SK-MEL-5 (cell line): ENCODE measurements at regions not wholly inside any gene's neighbourhood (a gene's known extent, or its start where the extent isn't known, plus 50 kb on each side); places are given as distances from the start of the nearest gene placed in this dataset.
A peak's percentile ranks its signal among the peaks of the same experiment; 100 is the strongest.

Experiments
- DNase-seq: peaks from one replicate; pipeline ENCODE4 v3.0.0-alpha.2; 2016; ENCODE audit warnings: low read depth, low spot score
- in situ Hi-C: cut with HindIII; loops from 2 replicates; pipeline ENCODE4 v1.10.0; 2016; ENCODE audit warnings: low sequenced_read_pairs, high pct_unique_total_duplicates, low pct_unique_long_range_greater_than_20kb

DNA sequence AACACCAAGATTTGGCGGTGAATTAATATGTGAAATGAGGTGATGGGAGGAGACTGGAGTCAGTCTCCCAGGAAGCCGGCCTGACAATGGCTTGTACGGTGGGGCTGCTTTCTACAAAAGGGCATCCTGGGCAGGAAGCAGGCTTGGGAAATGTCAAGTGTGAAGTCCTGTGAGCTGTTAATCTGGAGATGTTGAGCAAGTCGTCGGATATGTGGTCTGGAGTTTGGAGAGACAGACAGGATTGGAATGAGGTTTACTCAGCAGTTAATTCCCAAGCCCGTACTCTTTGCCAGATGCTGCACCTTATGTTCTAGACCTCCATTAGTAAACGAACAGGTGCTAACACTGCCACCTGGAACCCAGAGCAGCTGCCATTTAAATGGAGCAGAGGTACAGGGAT lies 107.7 kb upstream of the FOXC1 start:
- in situ Hi-C loops = no loop called here
- no peak for DNase-seq

DNA sequence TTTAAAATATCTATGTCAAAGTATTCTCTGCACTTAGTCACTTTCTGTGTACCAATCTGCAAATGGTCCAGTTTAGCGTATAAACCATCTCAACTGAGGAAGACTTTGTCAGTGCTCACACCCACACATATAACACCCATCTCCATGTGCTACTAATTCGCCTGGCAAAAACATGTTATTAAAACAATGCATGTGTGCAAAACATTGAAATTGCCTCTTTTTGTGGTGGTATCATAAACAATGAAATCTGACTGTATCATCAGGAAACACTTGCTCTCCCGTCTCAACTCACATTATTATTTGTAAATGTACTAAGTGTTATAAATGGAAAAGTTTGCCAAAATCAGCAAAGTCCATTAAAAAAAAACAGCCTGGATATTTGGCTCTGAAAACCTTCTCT lies 105.9 kb upstream of the FOXC1 start:
- no peak for DNase-seq
- in situ Hi-C loops = no loop called here

- in situ Hi-C loops = no loop called here
- DNase-seq = no peak
These were observed 105.2 kb upstream of the FOXC1 start for GRCh38 chr6:1504465-1504864.

DNA sequence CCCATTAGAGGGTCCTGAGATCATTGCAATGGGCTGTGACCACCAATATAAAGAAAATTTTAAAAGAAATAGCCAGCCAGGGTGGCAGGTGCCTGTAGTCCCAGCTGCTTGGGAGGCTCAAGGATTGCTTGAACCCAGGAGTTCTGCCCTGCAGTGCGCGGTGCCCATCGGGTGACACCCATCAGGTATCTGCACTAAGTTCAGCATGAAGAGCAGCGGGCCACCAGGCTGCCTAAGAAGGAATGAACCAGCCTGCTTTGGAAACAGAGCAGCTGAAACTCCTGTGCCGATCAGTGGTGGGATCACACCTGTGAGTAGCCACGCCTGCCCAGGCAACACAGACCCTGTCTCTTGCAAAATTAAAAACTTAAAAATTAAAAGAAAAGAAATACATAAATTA lies 102.5 kb upstream of the FOXC1 start:
- DNase-seq = no peak
- in situ Hi-C loops = no loop called here

- in situ Hi-C loops = no loop called here
- DNase-seq = no peak
These were observed 100.5 kb upstream of the FOXC1 start for GRCh38 chr6:1509241-1509640.

- in situ Hi-C loops = no loop called here
- DNase-seq = no peak
These were observed 99.5 kb upstream of the FOXC1 start for GRCh38 chr6:1510239-1510638.

- in situ Hi-C loops = no loop called here
- no peak for DNase-seq
These were observed 96.4 kb upstream of the FOXC1 start for GRCh38 chr6:1513215-1513780.

- no peak for DNase-seq
- in situ Hi-C loops = no loop called here
These were observed 95.6 kb upstream of the FOXC1 start for GRCh38 chr6:1514078-1514477.

GRCh38 chr6:1515280-1515679 lies 94.4 kb upstream of the FOXC1 start:
- no peak for DNase-seq

DNA sequence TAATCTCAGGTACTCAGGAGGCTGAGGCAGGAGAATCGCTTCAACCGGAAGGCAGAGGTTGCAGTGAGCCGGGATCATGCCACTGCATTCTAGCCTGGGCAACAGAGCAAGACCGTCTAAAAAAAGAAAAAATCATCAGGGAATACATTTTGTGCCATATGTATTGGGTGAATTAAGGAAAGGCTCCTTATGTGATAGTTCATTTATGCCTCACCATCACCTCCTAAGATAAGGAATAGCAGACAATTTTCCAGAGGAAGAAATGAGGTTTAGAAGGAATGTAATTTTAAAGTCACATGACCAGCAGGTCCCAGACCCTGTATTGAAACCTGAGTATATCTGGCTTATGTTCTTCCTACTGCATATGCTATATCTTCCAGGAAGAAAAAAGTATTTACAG lies 93.9 kb upstream of the FOXC1 start:
- no peak for DNase-seq
- in situ Hi-C loops = no loop called here

More at GRCh38 chr6:1515280-1515679, 94.4 kb upstream of the FOXC1 start:
- in situ Hi-C loops = no loop called here

DNA sequence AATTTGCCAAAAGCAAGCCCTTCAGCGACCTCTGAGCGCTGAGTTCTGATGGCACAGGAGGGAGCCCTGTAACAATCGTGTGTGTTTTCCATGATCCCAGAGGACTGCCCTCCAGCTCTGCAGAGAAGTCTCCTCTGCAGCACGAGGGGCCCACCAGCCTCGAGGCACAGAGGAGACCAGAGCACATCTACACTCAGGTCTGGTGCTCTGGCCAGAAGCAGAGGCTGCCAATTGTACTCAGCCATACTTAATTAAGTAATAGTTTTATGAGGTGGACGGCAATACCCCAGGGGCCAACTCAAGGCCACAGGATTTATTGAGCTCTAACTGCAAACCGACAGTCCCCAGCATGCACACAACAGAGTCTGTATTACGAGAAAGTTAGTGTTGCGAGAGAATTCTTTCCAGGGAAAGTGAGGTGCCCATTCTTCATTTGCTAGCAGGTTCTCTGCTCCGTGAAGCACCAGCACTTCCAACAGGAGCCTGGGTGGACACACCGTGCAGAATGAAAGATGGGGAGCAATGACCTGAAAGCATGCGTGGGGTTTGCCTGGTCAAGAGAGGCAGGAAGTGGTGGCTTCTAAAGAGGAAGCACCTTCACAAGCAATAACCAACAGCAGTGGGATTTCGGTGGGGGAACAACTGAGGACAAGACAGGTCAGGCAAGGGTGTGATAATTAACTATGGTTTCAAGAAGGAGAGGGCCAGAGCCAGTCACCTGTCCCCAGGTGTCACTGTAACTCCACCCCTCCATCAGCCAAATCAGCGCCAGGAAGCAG lies 92.8 kb upstream of the FOXC1 start:
- DNase-seq = no peak
- in situ Hi-C loops = no loop called here

GRCh38 chr6:1518855-1519254 lies 90.9 kb upstream of the FOXC1 start:
- no peak for DNase-seq
- in situ Hi-C loops = no loop called here

DNA sequence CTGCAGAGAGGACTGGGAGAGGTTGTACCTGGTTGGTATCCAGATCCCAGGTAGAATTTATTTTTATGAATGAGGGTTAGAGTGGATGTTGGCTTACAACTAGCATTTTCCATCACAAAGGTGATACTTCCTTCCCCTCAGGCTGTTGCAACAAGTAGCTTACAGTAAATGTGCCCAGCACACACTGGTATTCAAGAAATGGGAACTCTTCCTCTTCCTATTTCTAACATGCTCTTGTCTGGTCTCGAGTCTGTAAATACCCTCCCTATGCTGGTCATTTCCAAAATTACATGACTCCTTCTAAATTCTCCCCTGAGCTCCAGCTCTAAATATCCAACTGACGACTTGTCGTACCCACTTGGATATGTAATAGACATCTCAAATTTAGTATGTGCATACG lies 90.1 kb upstream of the FOXC1 start:
- DNase-seq = no peak
- in situ Hi-C loops = no loop called here

DNA sequence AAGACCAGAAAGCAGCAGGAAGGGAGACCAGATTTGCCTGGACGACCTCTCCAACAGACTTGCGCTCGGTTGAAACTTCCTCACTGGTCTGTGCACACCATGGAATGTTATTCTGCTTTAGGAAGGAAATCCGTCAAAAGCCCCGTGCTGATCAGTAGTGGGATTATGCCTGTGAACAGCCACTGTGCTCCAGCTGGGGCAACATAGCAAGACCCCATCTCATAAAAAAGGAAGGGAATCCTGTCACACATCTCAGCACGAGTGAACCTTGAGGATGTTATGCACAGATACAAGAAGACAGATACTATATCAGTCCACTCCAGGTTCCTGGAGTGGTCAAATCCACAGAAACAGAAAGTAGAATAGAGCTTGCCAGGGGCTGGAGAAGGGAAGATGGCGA lies 86.9 kb upstream of the FOXC1 start:
- in situ Hi-C loops = no loop called here
- DNase-seq = no peak

GRCh38 chr6:1524040-1524480 lies 85.7 kb upstream of the FOXC1 start:
- in situ Hi-C loops = no loop called here
- no peak for DNase-seq

GRCh38 chr6:1525364-1526038 lies 84.2 kb upstream of the FOXC1 start:
- peak; percentile 70 for DNase-seq
- in situ Hi-C loops = no loop called here

- in situ Hi-C loops = no loop called here
- no peak for DNase-seq
These were observed 83.2 kb upstream of the FOXC1 start for GRCh38 chr6:1526398-1527072.

- DNase-seq = peak; percentile 98
- in situ Hi-C loops = no loop called here
These were observed 82.7 kb upstream of the FOXC1 start for GRCh38 chr6:1527073-1527457.
